ENCODE measurements at regions not wholly inside any gene's neighbourhood (a gene's known extent, or its start where the extent isn't known, plus 50 kb on each side); places are given as distances from the start of the nearest gene placed in this dataset.

DNA sequence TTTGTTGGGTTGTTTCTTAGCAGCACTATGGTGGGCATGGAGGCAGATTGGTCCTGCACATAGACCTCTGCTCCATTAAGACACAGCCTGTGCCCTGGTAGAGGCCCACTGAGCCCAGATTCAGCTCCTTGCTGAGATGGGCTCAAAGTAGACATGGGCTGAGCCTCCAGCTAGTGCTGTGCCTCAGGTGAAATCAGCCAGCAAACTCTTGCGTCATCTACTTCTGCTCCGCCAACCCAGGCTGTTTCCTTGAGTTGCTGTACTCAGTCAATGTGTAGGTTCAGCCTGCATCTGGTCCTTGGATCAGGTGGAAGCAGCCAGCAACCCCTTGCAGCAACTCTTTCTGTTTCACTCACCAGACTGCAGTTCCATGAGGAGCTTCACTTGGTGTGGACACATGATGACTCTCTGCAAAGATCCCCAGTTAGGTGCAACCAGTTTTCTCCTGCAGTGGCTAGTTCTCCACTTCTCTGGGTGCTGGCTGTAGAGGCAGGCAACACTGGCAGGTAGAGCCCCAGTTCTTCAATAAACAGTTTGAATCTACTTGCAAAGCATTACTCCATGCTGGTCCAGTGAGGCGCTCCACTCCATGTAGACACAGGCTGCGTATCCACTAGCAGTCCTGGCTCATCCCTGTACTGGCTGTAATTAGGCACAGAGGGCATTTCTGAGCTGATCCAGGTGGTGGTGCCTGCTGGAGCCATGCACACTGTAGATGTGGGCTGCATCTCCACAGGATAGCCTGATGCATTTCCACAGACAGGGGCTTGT, 199.0 kb upstream of the MAMLD1 start:
- TF ChIP-seq, protein P1, sequence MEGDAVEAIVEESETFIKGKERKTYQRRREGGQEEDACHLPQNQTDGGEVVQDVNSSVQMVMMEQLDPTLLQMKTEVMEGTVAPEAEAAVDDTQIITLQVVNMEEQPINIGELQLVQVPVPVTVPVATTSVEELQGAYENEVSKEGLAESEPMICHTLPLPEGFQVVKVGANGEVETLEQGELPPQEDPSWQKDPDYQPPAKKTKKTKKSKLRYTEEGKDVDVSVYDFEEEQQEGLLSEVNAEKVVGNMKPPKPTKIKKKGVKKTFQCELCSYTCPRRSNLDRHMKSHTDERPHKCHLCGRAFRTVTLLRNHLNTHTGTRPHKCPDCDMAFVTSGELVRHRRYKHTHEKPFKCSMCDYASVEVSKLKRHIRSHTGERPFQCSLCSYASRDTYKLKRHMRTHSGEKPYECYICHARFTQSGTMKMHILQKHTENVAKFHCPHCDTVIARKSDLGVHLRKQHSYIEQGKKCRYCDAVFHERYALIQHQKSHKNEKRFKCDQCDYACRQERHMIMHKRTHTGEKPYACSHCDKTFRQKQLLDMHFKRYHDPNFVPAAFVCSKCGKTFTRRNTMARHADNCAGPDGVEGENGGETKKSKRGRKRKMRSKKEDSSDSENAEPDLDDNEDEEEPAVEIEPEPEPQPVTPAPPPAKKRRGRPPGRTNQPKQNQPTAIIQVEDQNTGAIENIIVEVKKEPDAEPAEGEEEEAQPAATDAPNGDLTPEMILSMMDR (IDR thresholded peaks at IDR 0.05; ENCODE audit: low read depth, low read length): no peak
- TF ChIP-seq, protein P2, sequence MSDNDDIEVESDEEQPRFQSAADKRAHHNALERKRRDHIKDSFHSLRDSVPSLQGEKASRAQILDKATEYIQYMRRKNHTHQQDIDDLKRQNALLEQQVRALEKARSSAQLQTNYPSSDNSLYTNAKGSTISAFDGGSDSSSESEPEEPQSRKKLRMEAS (IDR thresholded peaks at IDR 0.05; ENCODE audit: low read depth, low read length): no peak
